Fibroblast of skin of scalp (primary cell): ENCODE measurements at regions not wholly inside any gene's neighbourhood (a gene's known extent, or its start where the extent isn't known, plus 50 kb on each side); places are given as distances from the start of the nearest gene placed in this dataset.

Experiments used
- DNase-seq: peaks from one replicate; pipeline ENCODE4 v3.0.0-alpha.2; 2013

- DNase-seq = no peak
Measured at GRCh38 chrX:10819973-10820372, 199.6 kb upstream of the MID1 start.

- no peak for DNase-seq
Measured at GRCh38 chrX:10821293-10821692, 200.9 kb upstream of the MID1 start.

- DNase-seq = no peak
Measured at GRCh38 chrX:10828036-10828435, 207.7 kb upstream of the MID1 start.

GRCh38 chrX:10828640-10829039 is 208.3 kb upstream of the MID1 start:
- no peak for DNase-seq

DNA sequence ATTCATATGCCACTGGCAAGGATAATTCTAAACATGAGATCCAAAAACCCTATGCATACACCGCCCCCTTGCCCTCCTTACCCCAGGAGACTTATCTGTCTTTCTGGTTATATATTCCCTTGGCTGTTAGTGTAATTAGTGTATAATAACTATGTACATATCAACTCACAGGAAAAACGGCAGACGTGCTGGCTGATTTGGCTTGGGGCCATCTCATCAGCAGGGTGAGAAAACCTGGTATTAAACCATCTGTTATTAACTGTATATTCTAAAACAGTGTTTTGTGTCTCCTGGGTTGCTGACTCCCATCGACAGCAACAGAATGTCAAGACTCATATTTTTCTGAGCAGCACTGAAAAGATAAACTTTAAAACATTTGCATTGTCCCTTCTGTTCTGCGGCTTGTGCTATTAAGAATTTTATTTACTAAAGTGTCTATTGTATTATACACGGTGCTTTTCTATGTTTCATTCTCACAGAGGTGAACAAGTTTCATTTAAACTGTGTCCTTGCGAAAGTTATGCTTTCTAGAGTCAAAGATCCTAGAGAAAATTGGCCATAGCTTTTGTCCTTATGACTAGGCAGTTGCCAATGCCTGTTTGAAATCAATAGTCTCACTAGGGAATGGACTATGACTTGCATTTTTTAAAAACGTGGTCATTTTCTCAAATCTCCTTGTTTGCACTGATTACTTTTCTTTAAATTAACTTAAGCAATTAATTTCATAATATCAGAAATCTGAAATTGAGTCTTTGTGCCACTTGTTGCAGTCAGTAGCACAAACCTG is 211.5 kb upstream of the MID1 start:
- DNase-seq = no peak

DNA sequence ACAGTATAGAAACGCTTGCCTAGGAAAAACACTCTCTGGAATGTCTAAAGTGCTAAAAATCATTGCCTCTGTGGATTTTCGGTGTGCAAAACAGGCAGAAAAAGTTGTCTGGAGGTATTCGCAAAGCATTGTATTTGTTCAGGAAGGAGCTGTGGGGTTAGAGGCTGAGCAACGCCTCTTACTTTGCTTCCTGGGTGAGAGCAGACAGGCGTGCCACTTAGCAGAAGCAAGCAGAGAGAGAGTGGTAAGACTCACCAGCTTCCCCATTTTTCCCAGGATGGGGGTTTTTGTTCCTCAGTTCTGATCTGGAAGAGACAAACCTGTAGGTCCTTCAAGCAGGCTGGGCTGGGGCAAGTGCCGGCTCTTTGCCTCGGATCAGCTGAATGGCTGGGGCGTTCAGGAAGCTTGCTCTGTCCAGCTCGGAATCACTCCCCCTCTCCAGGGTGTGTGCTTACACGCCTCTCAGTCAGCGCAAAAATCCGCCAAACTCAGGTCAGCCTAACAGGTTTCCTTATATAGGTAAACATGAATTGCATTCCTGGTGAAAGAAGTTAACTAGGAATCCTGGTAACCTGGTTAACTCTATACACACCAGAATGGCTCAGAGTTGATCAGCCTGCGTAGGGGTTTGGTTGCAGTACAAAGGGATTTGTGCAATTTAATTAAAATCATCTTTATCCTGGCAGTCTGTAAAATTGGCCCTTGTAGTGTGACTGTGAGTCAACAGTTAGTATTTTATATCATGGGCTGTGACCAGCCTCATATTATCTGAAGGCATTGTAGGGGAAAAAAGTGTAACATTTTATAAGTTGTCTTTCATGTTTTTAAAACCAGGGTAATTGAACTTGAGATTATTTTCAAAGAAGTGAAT is 213.1 kb upstream of the MID1 start:
- peak; percentile 15 for DNase-seq

GRCh38 chrX:10841579-10841978 is 221.2 kb upstream of the MID1 start:
- peak; percentile 22 for DNase-seq

- no peak for DNase-seq
Measured at GRCh38 chrX:10842646-10843045, 222.3 kb upstream of the MID1 start.

- DNase-seq = peak; percentile 36
Measured at GRCh38 chrX:10847333-10847732, 226.9 kb upstream of the MID1 start.

DNA sequence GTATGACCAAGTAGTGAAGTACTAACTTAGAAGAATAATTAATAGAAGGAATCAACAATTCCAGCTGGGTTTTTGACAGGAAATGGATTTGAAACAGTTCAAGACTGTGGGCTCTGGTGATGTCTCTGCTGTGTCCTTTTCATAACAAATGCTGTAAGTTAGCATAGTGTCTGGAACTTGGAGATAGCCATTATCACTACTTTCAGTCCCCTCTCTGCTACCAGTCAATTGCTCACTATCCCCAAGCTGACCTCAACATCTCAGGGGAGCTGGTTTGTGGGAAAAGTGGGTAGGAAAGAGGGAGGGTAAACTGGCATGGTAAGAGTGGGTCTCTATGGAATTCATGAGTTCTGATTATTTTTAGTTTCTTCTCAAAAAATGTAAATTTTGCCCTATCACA is 231.4 kb upstream of the MID1 start:
- no peak for DNase-seq

GRCh38 chrX:10854594-10854993 is 234.2 kb upstream of the MID1 start:
- no peak for DNase-seq

DNA sequence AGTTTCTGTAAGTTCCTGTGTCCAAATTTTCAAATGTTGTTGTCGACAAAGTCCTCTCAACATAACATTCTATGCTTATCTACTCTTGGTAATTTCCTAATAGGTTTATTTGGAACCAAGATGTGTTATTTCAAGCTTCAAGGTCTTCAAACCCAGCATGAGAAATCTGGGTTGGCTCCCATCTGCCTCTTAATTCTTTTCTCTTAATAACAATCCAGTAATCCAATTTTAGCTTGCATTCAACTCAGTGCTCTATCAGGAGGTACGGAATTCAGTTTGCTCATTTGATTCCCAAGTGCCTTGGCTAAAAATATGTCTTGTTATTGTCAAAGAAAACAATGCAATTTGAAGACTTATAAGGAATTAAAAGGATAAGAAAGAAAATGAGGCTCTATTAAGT is 235.5 kb upstream of the MID1 start:
- DNase-seq = no peak

DNA sequence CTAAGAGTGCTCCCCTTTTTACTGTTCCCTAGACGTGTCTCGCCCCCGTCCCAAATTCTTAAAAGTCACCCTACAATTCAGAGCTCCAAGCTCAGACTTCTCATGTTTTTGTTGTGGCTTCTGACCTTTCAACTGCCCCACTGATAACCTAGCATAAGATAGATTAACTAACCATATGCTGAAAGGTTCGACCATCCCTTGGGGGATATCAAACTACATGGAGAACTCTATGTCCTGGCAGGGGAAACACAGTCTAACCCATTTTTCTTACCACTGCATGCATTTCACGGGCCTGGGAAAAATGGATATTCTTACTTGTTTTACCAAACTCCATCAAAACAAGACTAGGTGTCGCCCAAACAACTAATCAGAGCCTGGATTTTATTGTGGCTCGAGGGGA is 236.4 kb upstream of the MID1 start:
- no peak for DNase-seq

DNA sequence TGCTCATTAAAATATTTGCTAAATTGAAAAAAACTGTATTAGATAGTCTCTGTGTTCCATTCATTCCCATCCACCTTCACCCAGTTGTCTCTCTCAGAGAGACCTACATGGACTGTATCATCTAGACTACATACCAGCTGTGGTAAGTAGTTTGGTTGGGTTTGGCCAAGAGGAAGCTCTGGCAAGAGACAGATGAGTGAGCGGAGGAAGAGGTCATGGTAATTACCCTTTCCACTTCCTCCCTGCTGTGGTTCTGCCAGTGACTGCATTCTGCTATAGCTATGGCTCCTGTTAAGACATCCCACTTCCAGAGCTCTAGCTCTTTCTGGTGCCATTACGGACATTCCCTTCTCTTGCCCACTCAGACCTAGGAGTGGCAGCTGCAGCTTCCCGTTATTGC is 239.0 kb upstream of the MID1 start:
- DNase-seq = no peak

DNA sequence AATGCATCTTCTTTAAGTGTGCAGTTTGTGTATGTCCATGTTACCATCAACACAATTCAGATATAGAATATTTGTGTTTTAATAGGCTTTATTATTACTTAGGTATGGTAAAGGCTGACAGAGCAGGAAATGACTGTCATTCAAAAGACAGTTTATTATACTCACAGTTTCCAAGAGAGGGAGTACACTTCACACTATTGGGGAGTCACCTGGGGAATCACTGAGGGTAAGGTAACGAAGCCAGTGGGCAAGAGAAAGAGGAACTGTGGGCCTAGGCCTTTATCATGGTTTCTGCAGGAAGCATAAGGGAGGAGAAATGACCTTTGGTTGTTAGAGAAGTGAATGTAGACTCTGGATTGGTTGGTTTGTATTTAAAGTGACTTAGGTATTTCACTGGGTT is 235.1 kb upstream of the HCCS start:
- DNase-seq = no peak

DNA sequence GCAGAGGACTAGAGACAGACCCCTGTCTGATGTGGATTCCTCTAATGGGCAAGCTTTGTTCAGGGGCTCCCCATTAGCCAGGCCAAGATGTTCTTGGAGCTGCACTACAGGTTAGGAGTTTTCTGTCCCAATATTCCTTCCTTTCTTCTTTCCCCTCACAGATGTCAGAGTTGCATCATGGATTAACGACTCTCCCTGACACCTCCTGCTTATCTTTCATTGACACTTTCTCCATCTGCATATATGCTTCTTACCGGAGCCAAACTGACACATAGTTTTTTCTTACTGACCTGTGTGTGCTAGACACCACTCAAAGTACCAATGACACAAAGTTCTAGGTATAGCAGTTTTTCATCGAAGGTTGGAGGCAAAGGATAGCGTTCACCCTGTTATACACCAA is 228.6 kb upstream of the HCCS start:
- DNase-seq = no peak

DNA sequence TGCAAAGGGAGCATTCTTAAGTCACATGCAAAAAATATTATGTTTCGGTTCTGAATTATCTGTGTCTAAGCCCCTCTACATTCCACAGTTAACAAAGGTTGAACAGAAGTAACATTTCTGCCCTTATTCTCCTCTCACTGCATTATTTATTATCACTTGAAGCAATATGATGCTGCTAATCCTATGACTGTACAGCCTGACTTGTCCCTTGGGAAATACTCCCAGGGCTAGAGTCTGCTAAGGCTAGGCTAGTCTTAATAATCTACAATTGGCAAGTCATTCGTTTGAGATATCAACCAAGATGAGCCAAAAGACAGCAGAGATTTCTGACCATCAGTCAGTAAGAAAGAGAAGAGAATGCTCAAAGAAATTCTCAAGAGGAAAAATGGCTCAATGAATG is 226.9 kb upstream of the HCCS start:
- DNase-seq = peak; percentile 83

- peak; percentile 72 for DNase-seq
Measured at GRCh38 chrX:10892621-10893225, 218.4 kb upstream of the HCCS start.

DNA sequence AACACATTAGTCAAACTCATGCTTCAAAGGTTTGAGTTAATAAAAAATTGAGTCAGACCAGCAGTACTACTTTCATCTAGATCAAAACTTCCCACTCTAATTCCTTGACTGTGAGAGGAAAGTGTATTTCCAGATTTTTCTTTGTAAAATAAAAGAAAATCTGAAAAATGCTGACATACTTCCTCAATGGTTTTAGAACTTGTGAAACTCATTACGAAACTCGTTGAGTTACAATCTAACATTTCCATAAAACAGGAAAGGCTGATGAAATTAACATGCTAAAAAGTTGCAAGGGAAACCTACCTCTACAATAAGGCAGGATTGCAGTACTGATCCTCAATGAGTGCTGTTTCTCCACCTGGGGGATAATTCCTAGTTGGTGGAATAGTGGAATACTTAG is 217.8 kb upstream of the HCCS start:
- no peak for DNase-seq

- no peak for DNase-seq
Measured at GRCh38 chrX:10893976-10894375, 217.2 kb upstream of the HCCS start.

GRCh38 chrX:10897768-10898167 is 213.4 kb upstream of the HCCS start:
- DNase-seq = no peak

DNA sequence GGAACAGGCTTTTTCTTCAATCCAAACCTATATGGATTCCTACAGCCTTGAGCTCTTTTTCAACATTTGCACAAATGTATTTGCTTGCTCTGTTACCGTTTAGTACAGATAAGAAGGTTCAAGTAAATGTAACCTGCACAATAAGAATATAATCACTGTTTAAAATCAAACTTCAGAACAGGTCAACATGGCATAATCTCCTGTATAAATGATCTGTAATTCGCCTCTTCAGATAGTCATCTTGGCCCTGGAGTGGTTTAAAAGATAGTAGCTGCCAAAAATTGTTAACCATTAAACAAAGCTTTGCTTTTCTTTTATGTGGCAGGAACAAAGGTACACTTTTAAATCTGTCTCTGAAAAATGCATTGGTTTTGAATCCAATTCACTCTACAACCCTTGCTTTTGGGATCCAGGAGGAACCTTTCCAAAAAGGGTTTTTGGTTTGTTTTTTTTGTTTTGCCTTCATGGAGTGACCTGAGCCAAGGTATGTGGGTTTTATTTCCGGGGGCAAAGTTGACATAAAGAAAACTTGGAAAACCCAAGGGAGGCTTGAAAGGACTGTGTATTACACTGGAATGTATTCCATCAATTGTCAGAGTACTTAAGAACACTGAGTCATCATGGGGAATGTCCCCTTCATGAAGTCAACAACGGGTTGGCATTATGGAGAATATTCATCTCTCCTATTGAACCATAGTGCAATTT is 210.4 kb upstream of the HCCS start:
- DNase-seq = peak; percentile 63

GRCh38 chrX:10901290-10901633 is 209.9 kb upstream of the HCCS start:
- no peak for DNase-seq
